HG03460 (cell line): ENCODE measurements at regions not wholly inside any gene's neighbourhood (a gene's known extent, or its start where the extent isn't known, plus 50 kb on each side); places are given as distances from the start of the nearest gene placed in this dataset.

Source experiments
- ATAC-seq: cut with Tn5 transposase; IDR thresholded peaks from one replicate; pipeline ENCODE4 v1.9.1; 2021; ENCODE audit not compliant: unreplicated experiment

DNA sequence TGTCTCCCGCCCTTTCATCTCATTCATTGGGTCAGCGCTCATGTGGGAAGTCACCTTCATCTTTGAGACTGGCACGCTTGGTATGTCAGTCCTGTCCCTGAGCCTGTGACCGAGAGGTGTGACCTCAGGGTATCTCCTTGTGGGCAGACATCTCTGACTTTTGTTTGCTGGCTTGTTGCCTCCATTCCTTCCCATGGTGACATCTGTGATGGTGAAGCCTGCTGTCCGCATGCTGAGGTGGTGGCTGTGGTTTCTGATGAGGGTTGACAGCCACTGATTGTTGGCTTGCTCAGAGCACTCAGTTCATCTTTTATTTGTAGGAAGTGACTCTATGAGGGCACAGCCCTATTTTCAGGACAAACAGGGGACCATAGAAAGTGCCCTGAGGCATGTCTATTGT lies 139.2 kb downstream of the SLC4A3 start:
- no peak for ATAC-seq

DNA sequence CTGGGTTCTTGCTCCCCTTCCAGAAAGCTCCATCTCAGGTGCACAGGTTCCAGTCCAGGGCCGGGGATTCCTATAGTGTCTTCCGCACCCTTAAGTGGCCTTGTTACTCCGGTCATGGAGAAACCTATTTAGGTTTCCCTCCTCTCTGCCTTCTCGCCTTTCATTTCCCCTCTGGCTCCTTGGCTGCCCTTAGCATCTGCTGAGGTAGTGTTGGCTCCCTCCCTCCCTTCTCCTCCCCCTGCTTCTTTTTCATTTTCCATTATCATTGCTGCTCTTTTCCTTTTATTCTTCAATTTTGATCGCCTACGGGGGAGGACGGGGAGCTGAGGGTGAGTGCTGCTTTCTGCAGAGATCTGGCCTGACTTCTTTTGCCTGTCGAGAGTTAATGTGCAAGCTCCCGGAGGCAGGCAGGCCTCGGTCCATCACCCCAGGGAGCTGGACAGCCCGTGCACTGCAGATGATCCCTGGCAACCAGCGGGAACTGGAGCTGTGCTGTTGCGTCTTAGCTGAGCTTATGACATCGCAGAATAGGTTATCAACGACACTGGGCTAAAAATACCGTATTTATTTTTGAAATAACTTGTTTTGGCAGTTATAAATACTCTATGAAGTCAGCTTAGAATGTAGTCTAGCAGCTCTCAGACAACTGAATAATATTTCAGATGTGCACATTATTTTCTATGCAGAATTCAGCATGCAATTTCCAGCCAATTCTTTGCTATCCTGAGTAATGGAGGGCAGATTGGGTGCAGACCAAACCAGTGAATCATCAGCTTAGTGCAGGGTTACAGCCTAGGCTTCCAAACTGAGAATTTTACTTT lies 141.9 kb downstream of the SLC4A3 start:
- ATAC-seq, result no peak

GRCh38 chr2:219772103-219772635 lies 144.7 kb downstream of the SLC4A3 start:
- no peak for ATAC-seq

GRCh38 chr2:219772697-219773096 lies 145.3 kb downstream of the SLC4A3 start:
- ATAC-seq, result no peak

- ATAC-seq, result no peak
These were observed 148.1 kb downstream of the SLC4A3 start for GRCh38 chr2:219775506-219775905.

DNA sequence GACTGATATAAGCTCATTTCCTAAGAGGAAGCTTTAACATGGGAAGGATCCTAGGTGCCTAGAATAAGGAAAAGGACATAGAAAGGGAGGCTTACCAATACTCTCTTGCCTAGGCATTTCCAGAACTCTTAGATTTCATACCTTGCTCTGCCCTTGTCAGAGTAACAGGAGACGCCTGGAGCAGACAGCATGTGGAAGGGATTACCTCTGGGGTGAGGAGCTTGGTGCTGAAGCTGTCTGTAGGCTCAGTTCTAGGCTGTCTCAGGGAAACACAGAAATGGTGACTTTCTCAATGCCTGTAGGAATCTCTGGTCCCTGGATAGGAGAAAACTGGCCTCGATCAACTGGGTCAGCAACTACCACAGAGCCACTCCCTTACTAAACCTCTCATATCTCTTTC lies 150.0 kb downstream of the SLC4A3 start:
- ATAC-seq, result no peak

GRCh38 chr2:219778189-219778588 lies 150.8 kb downstream of the SLC4A3 start:
- no peak for ATAC-seq

- ATAC-seq, result no peak
These were observed 155.4 kb downstream of the SLC4A3 start for GRCh38 chr2:219782737-219783348.

GRCh38 chr2:219783359-219783975 lies 156.0 kb downstream of the SLC4A3 start:
- no peak for ATAC-seq

GRCh38 chr2:219784178-219784577 lies 156.7 kb downstream of the SLC4A3 start:
- ATAC-seq, result no peak

DNA sequence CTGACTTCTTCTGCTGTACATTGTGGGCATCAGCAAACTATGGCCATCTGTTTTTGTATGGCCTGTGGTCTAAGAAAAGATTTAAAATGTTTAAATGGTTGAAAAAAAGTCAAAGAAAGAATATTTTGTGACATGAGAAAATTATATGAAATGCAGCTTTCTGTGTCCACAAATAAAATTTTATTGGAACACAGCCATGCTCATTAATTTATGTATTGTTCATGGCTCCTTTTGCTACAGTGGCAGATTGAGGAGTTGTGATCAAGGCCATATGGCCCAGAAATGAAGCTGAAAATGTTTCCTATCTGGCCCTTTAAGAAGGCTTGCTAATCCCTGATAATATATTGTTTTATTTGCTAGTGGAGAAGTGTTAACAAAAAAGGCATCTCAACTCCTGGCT lies 162.0 kb downstream of the SLC4A3 start:
- ATAC-seq, result no peak

DNA sequence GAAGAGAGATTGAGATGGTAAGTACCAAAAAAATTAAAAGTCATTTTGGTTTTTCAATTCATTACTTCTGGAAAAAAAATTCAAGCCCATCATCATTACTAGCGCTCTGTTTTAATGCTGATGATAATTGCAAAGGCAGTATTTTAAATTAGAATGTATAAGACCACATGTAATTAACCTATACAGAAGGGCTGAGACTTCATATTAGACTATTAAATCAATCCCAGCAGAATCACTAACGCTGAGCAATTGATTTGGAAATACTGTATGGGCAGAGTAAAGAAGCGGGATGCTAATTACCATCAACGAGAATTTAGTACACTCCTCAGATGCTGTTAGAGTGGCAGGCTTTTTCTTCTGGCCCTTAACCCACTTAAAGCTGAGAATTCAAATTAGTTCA lies 165.0 kb downstream of the SLC4A3 start:
- ATAC-seq, result no peak

DNA sequence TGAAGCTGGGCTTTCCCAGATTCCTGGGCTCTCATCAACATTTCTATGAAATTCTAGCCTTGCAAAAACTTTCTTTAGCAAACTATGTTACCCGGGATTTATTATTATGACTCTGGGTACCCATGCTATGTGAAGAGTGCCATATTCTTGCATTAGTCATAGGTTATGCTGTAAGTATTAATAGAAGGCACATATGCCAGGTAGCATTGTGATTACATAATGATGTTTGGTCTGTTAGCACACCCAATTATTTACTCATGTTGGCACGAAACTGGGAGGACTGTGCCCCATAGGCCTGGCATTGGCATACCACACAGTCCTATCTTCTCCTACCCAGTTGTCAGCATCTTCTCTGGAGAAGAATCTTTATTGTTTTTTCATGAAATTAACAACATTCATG lies 171.0 kb downstream of the SLC4A3 start:
- ATAC-seq, result no peak

GRCh38 chr2:219803294-219803693 lies 175.9 kb downstream of the SLC4A3 start:
- no peak for ATAC-seq

- ATAC-seq, result no peak
These were observed 183.5 kb downstream of the SLC4A3 start for GRCh38 chr2:219810895-219811294.

DNA sequence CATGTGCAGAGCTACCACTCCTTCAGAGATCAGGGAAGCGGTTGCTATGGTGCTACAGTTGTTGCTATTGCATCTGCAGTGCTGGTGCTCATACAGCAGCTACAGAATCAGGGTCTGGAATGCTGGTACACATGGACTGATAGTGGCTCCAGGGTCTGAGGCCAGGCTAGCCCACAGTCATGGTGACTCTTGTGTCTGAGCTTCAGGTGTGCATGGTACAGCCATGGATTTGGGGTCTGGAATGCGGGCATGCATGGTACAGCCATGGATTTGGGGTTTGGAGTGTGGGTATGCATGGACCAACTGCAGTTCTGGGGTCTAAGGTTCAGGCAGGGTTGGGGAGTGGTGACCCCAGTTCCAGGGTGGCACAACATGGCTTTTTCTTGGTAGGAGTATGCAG lies 185.2 kb downstream of the SLC4A3 start:
- no peak for ATAC-seq

- ATAC-seq, result no peak
These were observed 193.3 kb downstream of the SLC4A3 start for GRCh38 chr2:219820767-219821166.

DNA sequence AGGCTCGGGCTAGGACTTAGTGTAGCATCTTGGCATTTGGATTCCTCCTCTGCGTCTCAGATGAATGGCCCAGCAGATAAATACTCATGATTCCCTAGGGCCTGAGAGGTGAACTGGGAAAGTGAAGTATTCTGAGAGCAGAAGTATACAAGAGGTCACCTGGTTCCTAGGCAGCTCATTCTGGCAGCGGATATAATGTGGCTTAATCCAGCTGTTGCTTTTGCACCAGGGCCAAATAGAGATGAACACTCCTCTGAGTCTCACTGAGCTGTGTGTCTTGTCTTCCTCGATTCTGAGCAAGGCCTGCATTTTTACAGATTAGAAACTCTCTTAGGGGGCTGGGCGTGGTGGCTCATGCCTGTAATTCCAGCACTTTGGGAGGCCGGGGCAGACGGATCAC lies 196.1 kb downstream of the SLC4A3 start:
- ATAC-seq, result no peak

- no peak for ATAC-seq
These were observed 197.6 kb downstream of the SLC4A3 start for GRCh38 chr2:219824996-219825395.

DNA sequence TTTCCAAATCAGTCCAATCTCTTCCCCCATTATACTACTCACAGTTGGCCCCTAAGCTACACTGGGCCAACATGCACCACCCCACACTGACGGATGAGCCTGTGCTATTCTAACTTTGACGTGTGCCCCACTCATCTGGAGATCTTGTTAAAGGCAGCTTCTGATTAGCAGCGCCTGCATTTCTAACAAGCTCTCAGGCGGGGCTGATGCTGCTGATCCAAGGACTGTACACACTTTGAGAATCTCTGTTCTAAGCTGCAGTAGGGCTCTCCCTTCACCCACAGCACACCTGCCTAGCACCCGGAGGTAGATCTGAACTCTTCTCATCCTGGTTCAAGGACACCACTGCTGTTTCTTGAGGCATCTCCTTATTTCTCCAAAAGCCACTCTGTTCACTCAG lies 200.7 kb downstream of the SLC4A3 start:
- ATAC-seq, result no peak

DNA sequence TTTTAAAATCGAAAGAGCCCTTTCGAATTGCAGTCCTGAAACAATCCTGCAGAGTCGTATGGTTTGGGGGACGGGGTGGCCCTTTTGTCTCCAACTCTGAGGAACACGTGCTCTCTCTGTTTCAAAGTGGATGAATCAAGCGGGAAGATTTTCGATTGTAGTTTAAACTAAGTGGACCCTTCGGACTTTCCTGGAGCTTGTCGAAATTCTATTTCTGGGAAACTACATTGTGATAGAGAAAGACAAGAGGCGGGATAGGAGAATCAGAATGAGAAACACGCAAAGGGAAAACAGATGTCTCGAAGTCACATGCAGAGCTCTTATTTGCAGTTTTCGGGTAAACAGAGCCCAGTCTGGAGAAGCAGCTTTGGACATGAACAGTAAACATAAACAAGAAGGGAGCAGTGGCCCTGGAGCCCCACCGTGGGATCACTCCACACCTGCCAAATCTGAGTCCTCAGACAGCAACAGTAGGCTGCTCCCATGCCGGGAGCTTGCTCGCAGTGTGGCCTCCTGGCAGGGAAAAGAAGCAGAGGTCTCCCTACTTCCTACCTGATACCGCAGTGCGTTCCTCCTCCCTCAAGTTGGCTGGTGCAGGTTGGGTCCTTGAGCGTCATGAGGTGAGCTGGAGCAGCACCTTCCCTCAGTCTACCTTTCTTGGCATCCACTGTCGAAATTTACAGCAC lies 202.4 kb downstream of the SLC4A3 start:
- no peak for ATAC-seq
